ENCODE measurements at regions not wholly inside any gene's neighbourhood (a gene's known extent, or its start where the extent isn't known, plus 50 kb on each side); places are given as distances from the start of the nearest gene placed in this dataset.

DNA sequence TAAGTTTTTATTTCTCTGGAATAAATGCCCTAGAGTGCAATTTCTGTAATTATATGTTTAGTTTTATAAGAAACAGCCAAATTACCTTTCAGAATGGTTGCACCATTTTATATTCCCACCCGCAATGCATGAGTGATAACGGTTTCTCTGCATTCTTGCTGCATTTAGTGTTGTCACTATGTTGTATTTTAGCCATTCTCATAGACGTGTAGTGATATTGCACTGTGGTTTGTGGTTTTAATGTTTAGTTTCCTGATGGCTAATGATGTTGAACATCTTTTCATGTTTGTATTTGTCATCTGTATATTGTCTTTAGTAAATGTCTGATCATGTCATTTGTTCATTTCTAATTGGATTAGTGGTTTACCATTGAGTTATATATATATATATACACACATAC is 73.0 kb upstream of the GOLIM4 start:
- no peaks in the 10 kb centered on the region for H3K36me3 ChIP-seq (ENCODE audit: low read length)
- no peaks in the 10 kb centered on the region for H4K20me1 ChIP-seq (ENCODE audit: low read depth, low read length)
- H3K9me3 ChIP-seq (ENCODE audit: insufficient read depth, low read length) = no peaks in the 10 kb centered on the region
- H3K79me2 ChIP-seq (ENCODE audit: insufficient read depth, low read length) = no peaks in the 10 kb centered on the region
- no peak overlapping the region for H2AFZ ChIP-seq (ENCODE audit: low read depth, low read length, severe bottlenecking)
- no peak overlapping the region for H3K27ac ChIP-seq (ENCODE audit: low read depth, low read length)
- H3K27me3 ChIP-seq (ENCODE audit: low read length) = no peaks in the 10 kb centered on the region
- H3K9ac ChIP-seq (ENCODE audit: low read length) = no peak overlapping the region
- no peak for TF ChIP-seq EZH2phosphoT487 (conservative IDR thresholded peaks at IDR 0.05; ENCODE audit: low read length)
- TF ChIP-seq, protein P1, sequence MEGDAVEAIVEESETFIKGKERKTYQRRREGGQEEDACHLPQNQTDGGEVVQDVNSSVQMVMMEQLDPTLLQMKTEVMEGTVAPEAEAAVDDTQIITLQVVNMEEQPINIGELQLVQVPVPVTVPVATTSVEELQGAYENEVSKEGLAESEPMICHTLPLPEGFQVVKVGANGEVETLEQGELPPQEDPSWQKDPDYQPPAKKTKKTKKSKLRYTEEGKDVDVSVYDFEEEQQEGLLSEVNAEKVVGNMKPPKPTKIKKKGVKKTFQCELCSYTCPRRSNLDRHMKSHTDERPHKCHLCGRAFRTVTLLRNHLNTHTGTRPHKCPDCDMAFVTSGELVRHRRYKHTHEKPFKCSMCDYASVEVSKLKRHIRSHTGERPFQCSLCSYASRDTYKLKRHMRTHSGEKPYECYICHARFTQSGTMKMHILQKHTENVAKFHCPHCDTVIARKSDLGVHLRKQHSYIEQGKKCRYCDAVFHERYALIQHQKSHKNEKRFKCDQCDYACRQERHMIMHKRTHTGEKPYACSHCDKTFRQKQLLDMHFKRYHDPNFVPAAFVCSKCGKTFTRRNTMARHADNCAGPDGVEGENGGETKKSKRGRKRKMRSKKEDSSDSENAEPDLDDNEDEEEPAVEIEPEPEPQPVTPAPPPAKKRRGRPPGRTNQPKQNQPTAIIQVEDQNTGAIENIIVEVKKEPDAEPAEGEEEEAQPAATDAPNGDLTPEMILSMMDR (IDR thresholded peaks at IDR 0.05; ENCODE audit: insufficient read depth, low read length, poor library complexity, severe bottlenecking) = no peak
- H3K9me2 ChIP-seq (replicated peaks; ENCODE audit: insufficient read depth, low read length) = no peaks in the 10 kb centered on the region
- no peak overlapping the region for H3K4me3 ChIP-seq (ENCODE audit: insufficient read depth, low read length, poor library complexity, severe bottlenecking)
- H3F3A ChIP-seq (ENCODE audit: insufficient read depth) = no peaks in the 10 kb centered on the region
- no peak overlapping the region for H3K4me2 ChIP-seq (ENCODE audit: low read depth, low read length, poor library complexity, severe bottlenecking)

DNA sequence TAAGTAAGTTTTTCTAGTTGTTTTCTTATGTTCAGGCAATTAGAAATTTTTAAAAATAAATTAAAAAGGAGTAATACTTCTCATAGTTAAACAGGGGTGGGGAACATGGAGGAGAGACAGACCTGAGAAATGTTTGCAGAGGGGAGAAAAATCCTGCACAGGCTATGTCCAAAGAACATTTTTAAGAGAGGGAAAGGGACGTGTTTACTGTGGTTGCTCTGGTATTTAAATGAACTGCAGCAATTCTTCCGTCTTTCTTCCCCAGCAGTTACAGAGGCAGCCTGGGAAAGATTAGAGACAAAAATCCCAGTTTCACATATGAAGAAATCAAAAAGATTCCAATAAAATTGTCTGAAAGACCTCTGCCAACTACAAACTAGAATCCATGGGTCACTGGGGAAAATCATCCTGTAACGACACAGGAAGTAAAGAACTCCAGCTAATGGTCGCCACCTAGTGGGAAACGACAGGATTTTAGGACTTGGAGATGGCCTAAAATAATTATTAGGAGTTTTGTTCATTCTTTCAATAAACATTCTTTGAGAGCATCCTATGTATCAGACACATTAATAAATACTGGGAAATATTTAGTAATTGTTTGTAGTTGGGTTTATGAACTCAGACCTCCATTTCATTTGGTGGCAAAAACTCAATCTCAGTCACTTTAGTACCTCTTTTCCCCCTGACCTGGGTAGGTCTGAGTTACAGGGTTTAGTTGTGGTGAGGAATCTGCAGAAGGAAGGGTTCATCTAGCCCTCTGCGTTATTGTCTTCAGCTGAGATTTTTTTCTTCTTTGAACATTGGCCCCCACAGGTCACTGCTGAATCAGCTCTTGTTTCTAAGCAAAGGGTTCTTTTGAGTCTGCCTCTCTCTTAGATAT is 69.9 kb upstream of the GOLIM4 start:
- Histone ChIP-seq H3K27me3 (ENCODE audit: low read length) (no peaks in the 10 kb centered on the region), H2AFZ (ENCODE audit: low read depth, low read length, severe bottlenecking) (peak overlapping the region; percentile 97), H3K27ac (ENCODE audit: low read depth, low read length) (no peak overlapping the region), H3F3A (ENCODE audit: insufficient read depth) (no peaks in the 10 kb centered on the region), H3K4me3 (ENCODE audit: insufficient read depth, low read length, poor library complexity, severe bottlenecking) (no peak overlapping the region), H3K79me2 (ENCODE audit: insufficient read depth, low read length) (no peaks in the 10 kb centered on the region), H3K9me2 (replicated peaks; ENCODE audit: insufficient read depth, low read length) (no peaks in the 10 kb centered on the region), H4K20me1 (ENCODE audit: low read depth, low read length) (no peaks in the 10 kb centered on the region), H3K9me3 (ENCODE audit: insufficient read depth, low read length) (no peaks in the 10 kb centered on the region), H3K4me2 (ENCODE audit: low read depth, low read length, poor library complexity, severe bottlenecking) (peak overlapping the region; percentile 62), H3K36me3 (ENCODE audit: low read length) (no peaks in the 10 kb centered on the region), H3K9ac (ENCODE audit: low read length) (peak overlapping the region; percentile 31)
- TF ChIP-seq EZH2phosphoT487 (conservative IDR thresholded peaks at IDR 0.05; ENCODE audit: low read length) = no peak
- TF ChIP-seq, protein P1 (IDR thresholded peaks at IDR 0.05; ENCODE audit: insufficient read depth, low read length, poor library complexity, severe bottlenecking) = peak; percentile 56

DNA sequence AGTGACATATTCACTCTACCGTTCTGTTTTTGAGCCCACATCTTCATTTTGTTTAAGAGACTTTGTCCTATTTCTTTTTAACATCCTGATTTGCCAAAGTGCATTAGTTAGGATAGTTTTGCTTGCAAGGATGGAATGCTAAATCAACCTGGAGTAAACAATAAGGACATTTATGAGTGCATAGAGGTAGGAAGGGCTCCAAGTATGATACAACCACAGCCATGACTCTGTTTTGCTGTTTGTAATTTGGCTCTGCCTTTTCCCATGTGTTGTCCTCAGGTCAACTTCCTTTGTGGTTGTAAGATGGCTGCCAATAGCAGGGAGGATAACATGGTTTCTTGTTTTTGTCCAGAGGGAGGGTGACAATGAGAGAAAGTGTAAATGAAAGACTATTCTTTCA is 66.4 kb upstream of the GOLIM4 start:
- H3K9me2 ChIP-seq (replicated peaks; ENCODE audit: insufficient read depth, low read length) = no peaks in the 10 kb centered on the region
- no peaks in the 10 kb centered on the region for H3K79me2 ChIP-seq (ENCODE audit: insufficient read depth, low read length)
- no peaks in the 10 kb centered on the region for H4K20me1 ChIP-seq (ENCODE audit: low read depth, low read length)
- H3K36me3 ChIP-seq (ENCODE audit: low read length) = no peaks in the 10 kb centered on the region
- H3K27me3 ChIP-seq (ENCODE audit: low read length) = no peaks in the 10 kb centered on the region
- H2AFZ ChIP-seq (ENCODE audit: low read depth, low read length, severe bottlenecking) = no peak overlapping the region
- no peaks in the 10 kb centered on the region for H3K9me3 ChIP-seq (ENCODE audit: insufficient read depth, low read length)
- H3K4me2 ChIP-seq (ENCODE audit: low read depth, low read length, poor library complexity, severe bottlenecking) = no peak overlapping the region
- H3K9ac ChIP-seq (ENCODE audit: low read length) = no peak overlapping the region
- no peak overlapping the region for H3K27ac ChIP-seq (ENCODE audit: low read depth, low read length)
- H3F3A ChIP-seq (ENCODE audit: insufficient read depth) = no peaks in the 10 kb centered on the region
- no peak overlapping the region for H3K4me3 ChIP-seq (ENCODE audit: insufficient read depth, low read length, poor library complexity, severe bottlenecking)
- TF ChIP-seq EZH2phosphoT487 (conservative IDR thresholded peaks at IDR 0.05; ENCODE audit: low read length) = no peak
- TF ChIP-seq, protein P1 (IDR thresholded peaks at IDR 0.05; ENCODE audit: insufficient read depth, low read length, poor library complexity, severe bottlenecking) = no peak
